Activated T-cell treated with anti-CD3 and anti-CD28 coated beads, Interleukin-2, amount 50 U/mL, for 4 hours (primary cell): ENCODE measurements at regions not wholly inside any gene's neighbourhood (a gene's known extent, or its start where the extent isn't known, plus 50 kb on each side); places are given as distances from the start of the nearest gene placed in this dataset.

Experiments
- ATAC-seq, 2 donors: fragments of 200-7000 bp; cut with Tn5 transposase; one replicate each; pipeline ENCODE4 v1.10.0; 2021
- DNase-seq: peaks from one replicate; pipeline ENCODE4 v3.0.0-alpha.2; 2020
- H3K27me3 Mint-ChIP-seq: one replicate; pipeline ENCODE4 v1.8.0; 2021; ENCODE audit warnings: low read depth, mixed read lengths
- H3K36me3 Mint-ChIP-seq: one replicate; pipeline ENCODE4 v1.8.0; 2022; ENCODE audit warnings: mixed read lengths; ENCODE audit not compliant: insufficient read depth
- H3K4me1 Mint-ChIP-seq: one replicate; pipeline ENCODE4 v1.8.0; 2021; ENCODE audit warnings: low read depth, mixed read lengths
- H3K4me3 Mint-ChIP-seq: one replicate; pipeline ENCODE4 v1.8.0; 2021; ENCODE audit warnings: mild to moderate bottlenecking, moderate library complexity, mixed read lengths
- H3K9me3 Mint-ChIP-seq: one replicate; pipeline ENCODE4 v1.8.0; 2021; ENCODE audit warnings: mixed read lengths

- Mint-ChIP-seq H3K9me3 (no peaks in the 10 kb centered on the region), H3K27me3 (no peaks in the 10 kb centered on the region), H3K4me3 (no peak overlapping the region), H3K36me3 (no peaks in the 10 kb centered on the region), H3K4me1 (peaks cover 14% of the 10 kb centered on the region)
- no peak for ATAC-seq
- no peak for DNase-seq
Measured at GRCh38 chr12:4176168-4176567, 97.4 kb upstream of the CCND2 start.

GRCh38 chr12:4174417-4174816 is 99.1 kb upstream of the CCND2 start:
- H3K4me3 Mint-ChIP-seq: no peak overlapping the region
- H3K36me3 Mint-ChIP-seq: no peaks in the 10 kb centered on the region
- DNase-seq: no peak
- no peaks in the 10 kb centered on the region for H3K27me3 Mint-ChIP-seq
- no peak for ATAC-seq
- peaks cover 23% of the 10 kb centered on the region for H3K4me1 Mint-ChIP-seq
- no peaks in the 10 kb centered on the region for H3K9me3 Mint-ChIP-seq

GRCh38 chr12:4172999-4173398 is 100.6 kb upstream of the CCND2 start:
- no peaks in the 10 kb centered on the region for H3K9me3 Mint-ChIP-seq
- no peak overlapping the region for H3K4me3 Mint-ChIP-seq
- no peak for DNase-seq
- ATAC-seq: no peak
- H3K27me3 Mint-ChIP-seq: no peaks in the 10 kb centered on the region
- H3K4me1 Mint-ChIP-seq: peaks cover 22% of the 10 kb centered on the region
- H3K36me3 Mint-ChIP-seq: no peaks in the 10 kb centered on the region

GRCh38 chr12:4171742-4172141 is 101.8 kb upstream of the CCND2 start:
- Mint-ChIP-seq H3K27me3 (no peaks in the 10 kb centered on the region), H3K4me3 (no peak overlapping the region), H3K36me3 (no peaks in the 10 kb centered on the region), H3K9me3 (no peaks in the 10 kb centered on the region), H3K4me1 (peaks cover 17% of the 10 kb centered on the region)
- ATAC-seq (no peak), DNase-seq (no peak)

GRCh38 chr12:4169959-4170358 is 103.6 kb upstream of the CCND2 start:
- Mint-ChIP-seq H3K4me1 (peaks cover 23% of the 10 kb centered on the region), H3K9me3 (no peaks in the 10 kb centered on the region), H3K36me3 (no peaks in the 10 kb centered on the region), H3K27me3 (no peaks in the 10 kb centered on the region), H3K4me3 (no peak overlapping the region)
- DNase-seq (no peak), ATAC-seq (peak; percentile 65 to 79)

GRCh38 chr12:4169531-4169930 is 104.0 kb upstream of the CCND2 start:
- DNase-seq (no peak), ATAC-seq (no peak)
- H3K9me3 Mint-ChIP-seq: no peaks in the 10 kb centered on the region
- no peaks in the 10 kb centered on the region for H3K36me3 Mint-ChIP-seq
- no peak overlapping the region for H3K4me3 Mint-ChIP-seq
- H3K4me1 Mint-ChIP-seq: peaks cover 26% of the 10 kb centered on the region
- H3K27me3 Mint-ChIP-seq: no peaks in the 10 kb centered on the region

- no peaks in the 10 kb centered on the region for H3K9me3 Mint-ChIP-seq
- H3K36me3 Mint-ChIP-seq: no peaks in the 10 kb centered on the region
- H3K27me3 Mint-ChIP-seq: no peaks in the 10 kb centered on the region
- ATAC-seq (no peak), DNase-seq (no peak)
- H3K4me3 Mint-ChIP-seq: no peak overlapping the region
- peaks cover 32% of the 10 kb centered on the region for H3K4me1 Mint-ChIP-seq
Measured at GRCh38 chr12:4168036-4168435, 105.5 kb upstream of the CCND2 start.

- H3K27me3 Mint-ChIP-seq: no peaks in the 10 kb centered on the region
- peak overlapping the region; percentile 83 for H3K4me3 Mint-ChIP-seq
- H3K36me3 Mint-ChIP-seq: no peaks in the 10 kb centered on the region
Measured at GRCh38 chr12:4164559-4165558, 108.7 kb upstream of the CCND2 start.

GRCh38 chr12:4164188-4164558 is 109.4 kb upstream of the CCND2 start:
- Mint-ChIP-seq H3K9me3 (no peaks in the 10 kb centered on the region), H3K4me3 (peak overlapping the region; percentile 83), H3K27me3 (no peaks in the 10 kb centered on the region), H3K36me3 (no peaks in the 10 kb centered on the region), H3K4me1 (peaks cover 32% of the 10 kb centered on the region)
- ATAC-seq: no peak
- no peak for DNase-seq

More at GRCh38 chr12:4164559-4165558, 108.7 kb upstream of the CCND2 start:
- Mint-ChIP-seq H3K9me3 (no peaks in the 10 kb centered on the region), H3K4me1 (peaks cover 38% of the 10 kb centered on the region)
- peak; percentile 90 to 91 for ATAC-seq
- DNase-seq: peak; percentile 52

- Mint-ChIP-seq H3K4me1 (peaks cover 38% of the 10 kb centered on the region), H3K4me3 (no peak overlapping the region), H3K9me3 (no peaks in the 10 kb centered on the region), H3K36me3 (no peaks in the 10 kb centered on the region), H3K27me3 (no peaks in the 10 kb centered on the region)
- DNase-seq (no peak), ATAC-seq (no peak)
Measured at GRCh38 chr12:4161718-4162117, 111.8 kb upstream of the CCND2 start.

GRCh38 chr12:4160314-4161040 is 113.1 kb upstream of the CCND2 start:
- Mint-ChIP-seq H3K4me3 (no peak overlapping the region), H3K36me3 (no peaks in the 10 kb centered on the region), H3K27me3 (no peaks in the 10 kb centered on the region), H3K9me3 (no peaks in the 10 kb centered on the region), H3K4me1 (peaks cover 45% of the 10 kb centered on the region)
- ATAC-seq: peak; percentile 61 to 67
- no peak for DNase-seq

GRCh38 chr12:4159851-4160250 is 113.7 kb upstream of the CCND2 start:
- ATAC-seq (no peak), DNase-seq (no peak)
- Mint-ChIP-seq H3K27me3 (no peaks in the 10 kb centered on the region), H3K9me3 (no peaks in the 10 kb centered on the region), H3K4me1 (peaks cover 44% of the 10 kb centered on the region), H3K4me3 (no peak overlapping the region), H3K36me3 (no peaks in the 10 kb centered on the region)

GRCh38 chr12:4158306-4158705 is 115.3 kb upstream of the CCND2 start:
- ATAC-seq: no peak
- Mint-ChIP-seq H3K4me3 (no peak overlapping the region), H3K9me3 (no peaks in the 10 kb centered on the region), H3K27me3 (no peaks in the 10 kb centered on the region), H3K36me3 (no peaks in the 10 kb centered on the region), H3K4me1 (peaks cover 51% of the 10 kb centered on the region)
- DNase-seq: no peak

- Mint-ChIP-seq H3K27me3 (no peaks in the 10 kb centered on the region), H3K36me3 (no peaks in the 10 kb centered on the region), H3K9me3 (no peaks in the 10 kb centered on the region), H3K4me1 (peaks cover 63% of the 10 kb centered on the region), H3K4me3 (no peak overlapping the region)
- ATAC-seq: no peak
- DNase-seq: no peak
Measured at GRCh38 chr12:4157122-4157521, 116.4 kb upstream of the CCND2 start.

- no peak overlapping the region for H3K4me3 Mint-ChIP-seq
- DNase-seq (no peak), ATAC-seq (no peak)
- H3K9me3 Mint-ChIP-seq: no peaks in the 10 kb centered on the region
- H3K27me3 Mint-ChIP-seq: no peaks in the 10 kb centered on the region
- H3K4me1 Mint-ChIP-seq: peaks cover 71% of the 10 kb centered on the region
- H3K36me3 Mint-ChIP-seq: peaks cover 1% of the 10 kb centered on the region
Measured at GRCh38 chr12:4156317-4156716, 117.2 kb upstream of the CCND2 start.
